Myocyte (in vitro differentiated cells): ENCODE measurements at regions not wholly inside any gene's neighbourhood (a gene's known extent, or its start where the extent isn't known, plus 50 kb on each side); places are given as distances from the start of the nearest gene placed in this dataset.

Source experiments
- DNase-seq: peaks from one replicate; pipeline ENCODE4 v3.0.0-alpha.2; 2012; ENCODE audit warnings: low read depth

- DNase-seq = no peak
Measured at GRCh38 chr2:120864981-120865380, 129.3 kb downstream of the GLI2 start.

- DNase-seq = no peak
Measured at GRCh38 chr2:120865656-120866055, 130.0 kb downstream of the GLI2 start.

DNA sequence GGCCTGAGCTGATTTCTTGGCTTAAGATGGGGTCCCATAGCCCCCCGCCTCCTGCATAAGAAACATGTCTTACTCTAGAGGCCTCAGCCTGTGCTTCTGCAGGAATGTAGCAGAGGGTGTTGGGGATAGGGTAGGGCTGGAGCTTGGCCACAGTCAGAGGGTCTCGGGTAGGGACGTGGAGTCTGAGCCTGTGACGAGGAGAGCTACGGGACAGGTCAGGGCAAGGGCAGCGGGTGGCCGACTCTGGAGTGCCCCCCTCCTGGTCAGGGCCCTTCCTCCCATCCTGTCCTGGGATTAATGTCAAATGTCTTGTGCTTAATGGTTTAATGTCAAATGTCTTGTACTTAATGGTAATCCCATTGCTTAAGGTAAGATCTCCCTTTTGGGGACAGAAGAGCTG is 130.4 kb downstream of the GLI2 start:
- no peak for DNase-seq

- no peak for DNase-seq
Measured at GRCh38 chr2:120866483-120867140, 130.9 kb downstream of the GLI2 start.

DNA sequence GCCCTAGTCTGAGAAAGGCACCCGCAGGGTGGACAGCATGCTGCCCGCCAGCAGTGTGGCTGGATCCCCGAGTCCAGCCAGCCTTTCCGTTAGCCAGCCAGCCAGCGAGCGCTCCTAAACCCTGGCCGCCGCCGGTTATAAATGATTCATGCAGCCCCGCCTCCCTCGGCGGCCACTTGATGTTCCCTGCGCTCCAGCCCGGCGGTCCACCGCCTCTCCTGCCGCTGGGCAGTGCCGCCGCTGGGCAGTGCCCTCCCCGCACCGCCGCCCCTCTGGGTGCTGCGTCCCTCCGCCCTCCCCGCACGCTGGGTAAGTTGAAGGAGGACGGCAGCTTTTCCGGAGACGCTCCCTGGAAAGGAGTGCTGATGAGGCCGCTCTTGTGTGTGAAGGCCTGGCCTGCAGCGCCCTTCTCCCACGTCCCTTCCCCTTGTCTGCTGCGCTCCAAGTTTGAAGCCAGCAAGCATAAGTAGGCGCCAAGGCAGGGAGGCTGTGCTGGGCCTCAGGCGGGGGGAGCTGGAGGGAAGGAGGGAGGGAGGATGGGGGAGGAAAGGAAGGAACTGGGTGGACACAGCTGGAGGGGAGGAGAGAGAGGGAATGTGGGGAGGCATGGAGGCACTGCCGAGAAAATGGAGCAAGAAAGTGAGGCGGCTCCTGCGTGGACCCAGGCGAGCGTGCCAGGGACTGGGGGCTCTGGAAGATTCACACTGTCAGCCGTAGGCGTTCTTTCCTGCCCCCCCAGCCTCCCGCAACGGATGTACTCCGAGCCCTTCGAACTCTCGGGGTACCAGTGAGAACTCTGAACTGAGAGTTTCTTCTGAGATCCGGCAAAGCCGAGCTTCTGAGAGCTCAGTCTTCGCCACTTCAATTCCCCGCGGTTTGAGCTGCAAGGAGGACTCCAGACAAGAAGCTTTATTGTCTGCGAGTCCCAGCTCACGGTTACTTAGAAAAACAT is 131.9 kb downstream of the GLI2 start:
- DNase-seq = peak; percentile 72

GRCh38 chr2:120868366-120868765 is 132.7 kb downstream of the GLI2 start:
- no peak for DNase-seq

DNA sequence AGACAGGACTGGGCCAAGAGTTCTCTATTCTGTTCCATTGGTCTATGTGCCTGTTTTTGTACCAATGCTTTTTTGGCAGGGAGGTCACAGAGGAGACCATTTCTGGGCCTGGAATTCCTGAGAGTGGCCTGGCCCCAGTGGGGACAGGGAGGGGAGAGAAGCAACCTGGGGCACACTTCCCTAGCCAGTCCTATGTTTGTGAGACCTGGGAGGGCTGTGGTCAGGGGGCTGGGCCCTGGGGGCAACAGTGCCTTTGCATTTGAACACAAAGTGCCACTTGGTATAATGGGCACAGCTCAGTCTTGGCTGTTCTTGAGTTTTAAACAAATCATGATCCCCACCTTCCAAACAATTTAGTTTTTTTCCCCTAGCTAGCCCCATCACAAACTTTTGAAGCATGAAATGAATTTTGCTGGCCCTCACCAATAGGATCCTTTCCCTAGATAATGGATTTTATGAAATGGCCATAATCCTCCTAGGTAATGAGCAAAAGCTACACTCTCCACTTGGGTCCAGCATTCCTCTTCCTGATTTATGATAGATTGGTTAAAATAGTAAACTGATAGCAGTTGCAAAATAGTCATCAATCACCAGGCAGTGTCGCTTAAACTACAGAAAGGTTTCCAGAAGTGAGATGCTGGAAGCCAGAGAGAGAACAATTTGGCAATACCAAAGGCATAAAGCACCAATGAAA is 133.5 kb downstream of the GLI2 start:
- no peak for DNase-seq

DNA sequence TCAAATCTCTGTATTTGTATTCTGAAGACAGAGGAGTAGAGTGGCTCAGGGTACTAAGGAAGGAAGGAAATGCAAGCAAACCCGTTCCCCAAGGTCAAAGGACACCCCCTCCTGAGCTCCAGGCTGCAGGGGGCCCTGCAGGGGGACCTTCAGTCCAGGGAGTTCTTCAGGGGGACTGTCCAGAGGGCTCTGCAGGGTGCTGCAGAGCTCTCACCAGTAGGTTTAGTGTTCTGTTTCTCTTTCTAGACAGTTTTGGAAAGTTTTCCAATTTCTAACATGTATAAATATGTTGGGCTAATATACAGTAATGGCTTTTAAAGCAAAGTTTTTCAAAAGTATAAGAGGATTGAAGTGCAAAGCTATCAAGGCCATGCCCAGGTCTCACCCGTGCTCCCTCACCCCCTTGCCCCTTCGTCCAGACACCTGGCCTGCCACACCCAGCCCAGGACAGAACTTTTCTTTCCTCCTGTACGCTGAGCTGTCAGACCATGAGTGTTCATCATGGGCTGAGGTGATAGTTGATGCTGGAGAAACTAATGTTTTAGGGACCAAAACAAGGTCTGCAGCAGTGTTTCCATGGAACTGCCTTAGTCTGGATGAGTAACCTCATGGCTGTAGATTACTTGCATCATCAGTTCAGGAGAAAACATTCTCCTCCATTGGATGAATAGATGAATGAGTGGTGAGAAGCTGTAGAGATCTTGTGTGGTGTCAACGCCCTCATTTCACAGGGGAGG is 134.2 kb downstream of the GLI2 start:
- DNase-seq = no peak

GRCh38 chr2:120870467-120870788 is 134.8 kb downstream of the GLI2 start:
- DNase-seq = no peak

- no peak for DNase-seq
Measured at GRCh38 chr2:120871016-120871635, 135.5 kb downstream of the GLI2 start.

GRCh38 chr2:120871881-120872620 is 136.4 kb downstream of the GLI2 start:
- peak; percentile 78 for DNase-seq

- no peak for DNase-seq
Measured at GRCh38 chr2:120873958-120874887, 138.6 kb downstream of the GLI2 start.

DNA sequence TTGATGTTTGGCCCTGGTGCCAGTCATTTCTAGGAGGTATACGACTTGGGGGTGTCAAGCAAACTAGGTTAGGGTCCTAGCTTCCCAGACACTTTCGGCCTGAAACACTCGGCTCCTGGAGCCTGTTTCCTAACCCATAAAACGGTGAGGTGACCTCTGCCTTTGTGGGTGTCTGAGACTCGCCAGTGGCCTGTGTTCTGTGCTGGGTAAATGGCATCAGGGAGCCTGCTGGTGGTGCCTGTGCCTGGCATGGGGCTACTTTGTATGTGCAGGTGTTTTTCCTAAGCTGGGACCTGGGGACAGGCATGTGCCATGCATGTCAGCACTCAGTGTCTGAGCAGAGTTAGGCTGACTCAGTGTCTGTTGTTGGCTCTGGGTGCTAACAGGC is 139.2 kb downstream of the GLI2 start:
- DNase-seq = no peak

DNA sequence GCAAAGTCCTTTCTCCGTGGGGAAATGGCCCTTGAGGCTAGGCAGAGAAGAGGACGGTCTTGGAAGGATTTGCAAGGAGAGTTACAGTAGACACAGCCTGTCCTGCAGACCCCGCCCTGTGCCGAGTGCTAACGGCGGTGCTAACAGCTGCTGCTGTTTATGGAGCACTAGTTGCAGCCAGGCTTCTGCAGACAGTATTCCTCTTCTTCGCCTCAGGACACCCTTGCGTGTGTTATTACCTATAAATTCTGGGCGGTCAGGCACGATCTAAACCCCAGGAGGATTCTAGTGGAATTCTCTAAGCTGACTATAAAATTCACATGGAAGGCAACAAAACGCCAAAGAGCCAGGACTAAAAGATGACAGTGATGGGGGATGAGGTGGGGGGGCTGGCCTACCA is 139.8 kb downstream of the GLI2 start:
- no peak for DNase-seq

- no peak for DNase-seq
Measured at GRCh38 chr2:120876526-120877280, 141.0 kb downstream of the GLI2 start.

DNA sequence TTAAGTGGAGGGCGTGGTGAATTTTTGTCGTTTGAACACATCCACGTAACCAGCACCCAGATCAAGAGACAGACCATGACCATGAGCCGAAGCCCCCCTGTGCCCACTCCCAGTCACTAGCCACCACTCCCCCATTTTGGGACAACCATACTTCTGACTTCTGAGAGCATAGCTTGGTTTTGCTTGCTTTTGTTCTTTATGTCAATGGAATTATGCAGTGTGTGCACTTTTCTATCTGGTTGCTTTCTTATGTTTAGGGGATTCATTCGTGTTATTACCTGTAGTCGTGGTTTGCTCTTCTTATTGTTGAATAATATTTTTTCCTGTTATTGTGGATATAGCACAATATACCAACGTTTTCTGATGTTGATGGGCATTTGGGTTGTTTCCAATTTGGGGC is 141.7 kb downstream of the GLI2 start:
- no peak for DNase-seq

GRCh38 chr2:120878970-120879369 is 143.3 kb downstream of the GLI2 start:
- no peak for DNase-seq
